Neutrophil (primary cell): ENCODE measurements at regions not wholly inside any gene's neighbourhood (a gene's known extent, or its start where the extent isn't known, plus 50 kb on each side); places are given as distances from the start of the nearest gene placed in this dataset.

Experiments
- H3K27ac ChIP-seq: fragments of 200-600 bp; sonication (generic); 2 replicates; pipeline ENCODE4 v1.5.1; 2016; ENCODE audit warnings: mild to moderate bottlenecking, moderate library complexity
- H3K27me3 ChIP-seq: fragments of 200-600 bp; sonication (generic); 2 replicates; pipeline ENCODE4 v1.6.0; 2016; ENCODE audit warnings: mild to moderate bottlenecking
- H3K36me3 ChIP-seq: fragments of 200-600 bp; sonication (generic); 2 replicates; pipeline ENCODE4 v1.5.1; 2017
- H3K4me1 ChIP-seq, 2 experiments: fragments of 200-600 bp in 1 of 2; sonication (generic) in 1 of 2; 1 replicate in 1 of 2; 2 replicates in 1 of 2; pipeline versions ENCODE4 v1.5.1 to v1.6.1; 2013 to 2016; ENCODE audit warnings: low read depth in 1 of 2, low read length in 1 of 2, mild to moderate bottlenecking in 1 of 2, moderate library complexity in 1 of 2; ENCODE audit not compliant: control insufficient read depth in 1 of 2, insufficient read depth in 1 of 2
- H3K4me3 ChIP-seq, 2 experiments: fragments of 200-600 bp in 1 of 2; sonication (generic) in 1 of 2; 1 replicate in 1 of 2; 2 replicates in 1 of 2; pipeline ENCODE4 v1.5.1; 2013 to 2016; ENCODE audit warnings: low read depth in 1 of 2, low read length in 1 of 2, mild to moderate bottlenecking in 1 of 2, moderate library complexity in 1 of 2
- H3K9me3 ChIP-seq: fragments of 200-600 bp; sonication (generic); 2 replicates; pipeline ENCODE4 v1.5.1; 2016
- TF ChIP-seq, protein P1 (sequence below): fragments of 200-600 bp; sonication (generic); IDR thresholded peaks from 2 replicates; pipeline ENCODE4 v1.5.1; 2016; ENCODE audit warnings: antibody characterized with exemption

DNA sequence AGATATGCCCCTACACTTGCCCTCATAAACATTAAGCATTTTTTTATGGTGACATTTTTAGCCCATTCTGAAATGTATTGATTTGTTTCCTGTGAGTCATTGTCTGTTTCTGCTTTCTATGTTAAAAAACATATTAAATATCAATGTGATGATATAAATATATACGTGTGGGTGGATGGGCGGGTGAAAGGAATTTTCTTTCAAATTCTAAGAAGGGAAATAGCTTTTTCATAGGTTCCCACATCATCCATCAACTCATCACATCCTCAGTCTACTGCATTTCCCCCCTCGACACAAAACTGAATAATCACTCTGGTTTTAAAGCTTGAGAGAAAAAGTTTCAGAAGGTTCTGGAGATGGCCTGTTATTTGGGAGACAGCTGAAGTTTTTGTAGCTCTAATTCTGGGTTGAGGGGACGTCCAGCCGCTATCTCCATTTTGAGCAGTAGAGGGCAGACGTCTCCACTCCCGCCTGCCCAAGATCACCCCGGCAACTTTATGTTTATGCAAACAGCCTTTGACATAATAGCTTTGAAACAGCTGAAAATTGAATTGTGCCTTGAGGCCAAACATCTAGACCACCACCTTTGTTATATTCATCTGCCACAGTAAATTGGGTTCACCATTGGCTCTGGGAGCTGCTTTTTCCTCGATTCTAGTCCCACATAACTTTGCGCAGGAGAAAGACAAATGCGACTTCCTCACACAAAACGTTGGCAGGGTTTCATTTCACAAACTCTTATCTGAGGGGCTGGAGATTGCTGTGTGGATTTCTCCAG, 216.2 kb upstream of the CLINT1 start:
- H3K36me3 ChIP-seq, result no peaks in the 10 kb centered on the region
- TF ChIP-seq, protein P1, sequence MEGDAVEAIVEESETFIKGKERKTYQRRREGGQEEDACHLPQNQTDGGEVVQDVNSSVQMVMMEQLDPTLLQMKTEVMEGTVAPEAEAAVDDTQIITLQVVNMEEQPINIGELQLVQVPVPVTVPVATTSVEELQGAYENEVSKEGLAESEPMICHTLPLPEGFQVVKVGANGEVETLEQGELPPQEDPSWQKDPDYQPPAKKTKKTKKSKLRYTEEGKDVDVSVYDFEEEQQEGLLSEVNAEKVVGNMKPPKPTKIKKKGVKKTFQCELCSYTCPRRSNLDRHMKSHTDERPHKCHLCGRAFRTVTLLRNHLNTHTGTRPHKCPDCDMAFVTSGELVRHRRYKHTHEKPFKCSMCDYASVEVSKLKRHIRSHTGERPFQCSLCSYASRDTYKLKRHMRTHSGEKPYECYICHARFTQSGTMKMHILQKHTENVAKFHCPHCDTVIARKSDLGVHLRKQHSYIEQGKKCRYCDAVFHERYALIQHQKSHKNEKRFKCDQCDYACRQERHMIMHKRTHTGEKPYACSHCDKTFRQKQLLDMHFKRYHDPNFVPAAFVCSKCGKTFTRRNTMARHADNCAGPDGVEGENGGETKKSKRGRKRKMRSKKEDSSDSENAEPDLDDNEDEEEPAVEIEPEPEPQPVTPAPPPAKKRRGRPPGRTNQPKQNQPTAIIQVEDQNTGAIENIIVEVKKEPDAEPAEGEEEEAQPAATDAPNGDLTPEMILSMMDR, result no peak
- no peak overlapping the region for H3K4me3 ChIP-seq
- H3K27me3 ChIP-seq, result no peaks in the 10 kb centered on the region
- no peaks in the 10 kb centered on the region for H3K9me3 ChIP-seq
- no peaks in the 10 kb centered on the region for H3K4me1 ChIP-seq
- no peak overlapping the region for H3K27ac ChIP-seq

DNA sequence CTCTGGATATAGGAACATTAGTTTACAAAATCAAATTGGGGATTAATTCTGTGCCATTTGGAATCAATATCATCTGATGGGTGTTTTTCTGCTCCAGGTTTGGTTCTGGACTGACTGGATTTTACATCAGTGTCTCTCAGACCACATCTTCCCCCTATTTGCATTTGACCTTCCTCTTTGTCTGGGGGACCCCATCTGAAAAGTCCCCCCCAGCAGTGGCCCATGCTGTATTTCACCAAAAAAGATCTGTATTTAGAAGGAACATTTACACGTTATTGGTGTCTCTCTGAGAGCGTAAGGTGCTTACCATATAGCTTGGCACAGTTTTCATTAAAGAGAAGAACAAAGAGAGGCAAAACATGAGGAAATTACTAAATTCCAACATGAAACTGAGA, 215.6 kb upstream of the CLINT1 start:
- H3K27ac ChIP-seq, result no peak overlapping the region
- no peaks in the 10 kb centered on the region for H3K9me3 ChIP-seq
- no peak overlapping the region for H3K4me3 ChIP-seq
- no peaks in the 10 kb centered on the region for H3K36me3 ChIP-seq
- TF ChIP-seq, protein P1, result no peak
- no peaks in the 10 kb centered on the region for H3K27me3 ChIP-seq
- H3K4me1 ChIP-seq, result no peaks in the 10 kb centered on the region

GRCh38 chr5:158070859-158071258, 211.9 kb upstream of the CLINT1 start:
- Histone ChIP-seq H3K36me3 (no peaks in the 10 kb centered on the region), H3K4me3 (no peak overlapping the region)

GRCh38 chr5:158069838-158070237, 210.9 kb upstream of the CLINT1 start:
- no peaks in the 10 kb centered on the region for H3K9me3 ChIP-seq
- no peak overlapping the region for H3K4me3 ChIP-seq
- TF ChIP-seq, protein P1, result no peak
- no peaks in the 10 kb centered on the region for H3K27me3 ChIP-seq
- H3K27ac ChIP-seq, result no peak overlapping the region
- H3K4me1 ChIP-seq, result no peaks in the 10 kb centered on the region
- H3K36me3 ChIP-seq, result no peaks in the 10 kb centered on the region

More at GRCh38 chr5:158070859-158071258, 211.9 kb upstream of the CLINT1 start:
- TF ChIP-seq, protein P1, result no peak
- H3K27me3 ChIP-seq, result no peaks in the 10 kb centered on the region
- no peaks in the 10 kb centered on the region for H3K4me1 ChIP-seq
- no peaks in the 10 kb centered on the region for H3K9me3 ChIP-seq
- no peak overlapping the region for H3K27ac ChIP-seq

- Histone ChIP-seq H3K27me3 (no peaks in the 10 kb centered on the region), H3K4me1 (no peaks in the 10 kb centered on the region), H3K27ac (no peak overlapping the region), H3K9me3 (no peaks in the 10 kb centered on the region), H3K4me3 (no peak overlapping the region), H3K36me3 (no peaks in the 10 kb centered on the region)
- TF ChIP-seq, protein P1, result no peak
Observed at GRCh38 chr5:158068964-158069363, 210.0 kb upstream of the CLINT1 start.
